ENCODE measurements at regions not wholly inside any gene's neighbourhood (a gene's known extent, or its start where the extent isn't known, plus 50 kb on each side); places are given as distances from the start of the nearest gene placed in this dataset.
"Not testable (repeated sequence)": the region's sequence is repeated elsewhere in the genome, so short reads cannot be mapped to it uniquely, and the experiment has no call there.

DNA sequence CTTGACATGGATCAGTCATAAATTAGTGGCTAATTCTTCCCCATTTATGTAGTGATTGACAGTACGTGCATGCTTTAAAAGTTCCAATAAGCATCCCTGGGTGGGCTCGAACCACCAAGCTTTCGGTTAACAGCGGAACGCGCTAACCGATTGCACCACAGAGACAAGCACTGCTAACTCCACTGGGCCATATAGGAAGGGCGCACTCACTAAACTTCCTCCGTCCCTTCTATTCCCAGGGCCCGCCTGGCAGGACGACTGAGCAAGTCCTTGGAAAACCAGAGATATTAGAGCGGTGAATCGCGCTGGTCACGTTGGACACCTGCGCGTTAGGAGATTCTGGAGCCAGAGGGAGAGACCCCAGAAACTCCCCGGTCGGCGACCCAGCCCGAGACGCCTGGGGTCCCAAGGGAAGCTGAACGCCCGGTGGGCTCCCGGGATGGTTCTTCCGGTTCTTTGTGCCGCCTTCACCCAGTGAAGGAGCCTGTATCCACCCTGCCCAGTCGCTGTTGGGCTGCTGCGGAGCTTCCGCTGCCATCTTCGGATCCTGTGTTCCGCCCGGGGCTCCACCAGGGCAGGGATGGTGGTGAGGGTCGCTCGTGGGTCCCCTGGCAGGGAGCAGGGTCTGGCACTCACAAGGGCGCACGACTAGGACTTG is 62.8 kb downstream of the PPIAL4C start:
- TF ChIP-seq, protein P1, sequence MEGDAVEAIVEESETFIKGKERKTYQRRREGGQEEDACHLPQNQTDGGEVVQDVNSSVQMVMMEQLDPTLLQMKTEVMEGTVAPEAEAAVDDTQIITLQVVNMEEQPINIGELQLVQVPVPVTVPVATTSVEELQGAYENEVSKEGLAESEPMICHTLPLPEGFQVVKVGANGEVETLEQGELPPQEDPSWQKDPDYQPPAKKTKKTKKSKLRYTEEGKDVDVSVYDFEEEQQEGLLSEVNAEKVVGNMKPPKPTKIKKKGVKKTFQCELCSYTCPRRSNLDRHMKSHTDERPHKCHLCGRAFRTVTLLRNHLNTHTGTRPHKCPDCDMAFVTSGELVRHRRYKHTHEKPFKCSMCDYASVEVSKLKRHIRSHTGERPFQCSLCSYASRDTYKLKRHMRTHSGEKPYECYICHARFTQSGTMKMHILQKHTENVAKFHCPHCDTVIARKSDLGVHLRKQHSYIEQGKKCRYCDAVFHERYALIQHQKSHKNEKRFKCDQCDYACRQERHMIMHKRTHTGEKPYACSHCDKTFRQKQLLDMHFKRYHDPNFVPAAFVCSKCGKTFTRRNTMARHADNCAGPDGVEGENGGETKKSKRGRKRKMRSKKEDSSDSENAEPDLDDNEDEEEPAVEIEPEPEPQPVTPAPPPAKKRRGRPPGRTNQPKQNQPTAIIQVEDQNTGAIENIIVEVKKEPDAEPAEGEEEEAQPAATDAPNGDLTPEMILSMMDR (IDR thresholded peaks at IDR 0.05; ENCODE audit: low read depth, low read length, poor library complexity, severe bottlenecking), result not testable (repeated sequence)
- TF ChIP-seq EZH2phosphoT487 (IDR thresholded peaks at IDR 0.05; ENCODE audit: borderline replicate concordance, low read length), result not testable (repeated sequence)

All from DOHH2 (cell line).